ELF-1 (cell line): ENCODE measurements at regions not wholly inside any gene's neighbourhood (a gene's known extent, or its start where the extent isn't known, plus 50 kb on each side); places are given as distances from the start of the nearest gene placed in this dataset.

Source experiments
- DNase-seq: peaks from one replicate; pipeline ENCODE4 v3.0.0-alpha.2; 2016; ENCODE audit warnings: low read depth, low spot score

GRCh38 chr2:181832015-181832414, 59.5 kb upstream of the ITPRID2 start:
- DNase-seq, result no peak

- DNase-seq, result no peak
Observed at GRCh38 chr2:181836583-181836982, 54.9 kb upstream of the ITPRID2 start.

- no peak for DNase-seq
Observed at GRCh38 chr2:181837563-181837962, 54.0 kb upstream of the ITPRID2 start.

- no peak for DNase-seq
Observed at GRCh38 chr2:181839811-181840210, 51.7 kb upstream of the ITPRID2 start.

- DNase-seq, result no peak
Observed at GRCh38 chr2:181841079-181841478, 50.5 kb upstream of the ITPRID2 start.
